ENCODE measurements at regions not wholly inside any gene's neighbourhood (a gene's known extent, or its start where the extent isn't known, plus 50 kb on each side); places are given as distances from the start of the nearest gene placed in this dataset.

- TF ChIP-seq REST (IDR thresholded peaks at IDR 0.05; ENCODE audit: unreplicated experiment) (no peak), POLR2AphosphoS5 (IDR thresholded peaks at IDR 0.05; ENCODE audit: low read depth) (no peak), ZNF331 (CRISPR knock-in tag; IDR thresholded peaks at IDR 0.05; ENCODE audit: low read depth) (no peak)
- TF ChIP-seq, protein P1, sequence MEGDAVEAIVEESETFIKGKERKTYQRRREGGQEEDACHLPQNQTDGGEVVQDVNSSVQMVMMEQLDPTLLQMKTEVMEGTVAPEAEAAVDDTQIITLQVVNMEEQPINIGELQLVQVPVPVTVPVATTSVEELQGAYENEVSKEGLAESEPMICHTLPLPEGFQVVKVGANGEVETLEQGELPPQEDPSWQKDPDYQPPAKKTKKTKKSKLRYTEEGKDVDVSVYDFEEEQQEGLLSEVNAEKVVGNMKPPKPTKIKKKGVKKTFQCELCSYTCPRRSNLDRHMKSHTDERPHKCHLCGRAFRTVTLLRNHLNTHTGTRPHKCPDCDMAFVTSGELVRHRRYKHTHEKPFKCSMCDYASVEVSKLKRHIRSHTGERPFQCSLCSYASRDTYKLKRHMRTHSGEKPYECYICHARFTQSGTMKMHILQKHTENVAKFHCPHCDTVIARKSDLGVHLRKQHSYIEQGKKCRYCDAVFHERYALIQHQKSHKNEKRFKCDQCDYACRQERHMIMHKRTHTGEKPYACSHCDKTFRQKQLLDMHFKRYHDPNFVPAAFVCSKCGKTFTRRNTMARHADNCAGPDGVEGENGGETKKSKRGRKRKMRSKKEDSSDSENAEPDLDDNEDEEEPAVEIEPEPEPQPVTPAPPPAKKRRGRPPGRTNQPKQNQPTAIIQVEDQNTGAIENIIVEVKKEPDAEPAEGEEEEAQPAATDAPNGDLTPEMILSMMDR (conservative IDR thresholded peaks at IDR 0.05; ENCODE audit: low read depth in 2 of 2): no peak
Observed at GRCh38 chr2:133821107-133821760, 253.0 kb upstream of the NCKAP5 start.

Data from GM23338 (cell line).